ENCODE measurements at regions not wholly inside any gene's neighbourhood (a gene's known extent, or its start where the extent isn't known, plus 50 kb on each side); places are given as distances from the start of the nearest gene placed in this dataset.

DNA sequence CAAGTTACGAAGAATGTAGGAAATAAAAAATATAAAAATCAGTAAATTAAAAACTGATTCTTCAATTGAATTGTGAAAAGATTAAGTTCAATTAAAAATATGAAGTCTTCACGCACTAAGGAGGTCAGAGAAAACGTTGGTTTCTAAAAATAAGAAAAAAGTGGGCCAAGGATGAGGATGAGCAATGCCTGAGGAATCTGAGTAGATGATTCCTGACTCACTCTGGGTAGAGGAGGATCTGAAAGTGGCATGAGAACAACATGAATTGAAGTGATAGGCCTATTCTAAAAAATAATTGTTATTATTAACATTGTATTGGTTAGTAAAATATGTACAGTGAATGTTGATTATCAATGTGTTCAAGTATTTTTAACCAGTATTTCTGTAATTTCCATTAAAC, 444.2 kb downstream of the GRIA2 start:
- DNase-seq (ENCODE audit: low spot score): no peak

- DNase-seq (ENCODE audit: low spot score): no peak
Measured at GRCh38 chr4:157655096-157655809, 434.7 kb downstream of the GRIA2 start.

- DNase-seq (ENCODE audit: low spot score): no peak
Measured at GRCh38 chr4:157643257-157643656, 422.7 kb downstream of the GRIA2 start.

- no peak for DNase-seq (ENCODE audit: low spot score)
Measured at GRCh38 chr4:157634057-157634456, 413.5 kb downstream of the GRIA2 start.

DNA sequence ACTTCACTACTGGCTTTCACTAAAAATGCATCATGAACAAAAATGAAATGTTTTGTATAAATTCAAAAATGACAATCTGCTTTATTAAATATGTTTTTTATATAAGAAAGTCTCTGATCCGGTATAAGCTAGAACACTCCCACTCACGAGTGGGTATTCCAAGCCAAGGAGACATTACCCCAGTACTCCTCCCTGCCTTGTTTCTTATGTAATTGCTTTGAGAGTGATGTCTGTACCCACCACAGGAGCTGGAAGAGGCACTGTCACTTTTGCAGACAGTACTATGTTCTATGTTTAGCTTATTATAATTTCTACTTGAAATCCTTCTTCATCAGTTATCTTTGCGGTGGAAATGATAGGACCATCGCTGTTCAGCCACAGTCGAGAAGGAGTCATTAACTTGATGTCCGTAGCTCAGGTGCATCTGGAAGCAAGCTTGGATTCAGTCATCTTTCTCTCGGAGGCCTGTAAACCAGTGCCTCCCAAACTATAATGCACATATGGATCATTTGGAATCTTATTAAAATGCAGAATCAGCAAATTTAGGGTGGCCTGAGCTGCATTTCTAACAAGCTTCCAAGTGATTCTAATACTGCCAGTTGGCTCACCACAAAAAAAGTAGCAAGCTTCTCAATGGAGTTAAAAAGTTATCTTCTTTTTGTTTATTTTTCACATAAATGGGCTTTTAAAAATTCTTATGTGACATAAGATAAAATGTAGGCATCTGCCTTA, 396.4 kb downstream of the GRIA2 start:
- DNase-seq (ENCODE audit: low spot score): no peak

DNA sequence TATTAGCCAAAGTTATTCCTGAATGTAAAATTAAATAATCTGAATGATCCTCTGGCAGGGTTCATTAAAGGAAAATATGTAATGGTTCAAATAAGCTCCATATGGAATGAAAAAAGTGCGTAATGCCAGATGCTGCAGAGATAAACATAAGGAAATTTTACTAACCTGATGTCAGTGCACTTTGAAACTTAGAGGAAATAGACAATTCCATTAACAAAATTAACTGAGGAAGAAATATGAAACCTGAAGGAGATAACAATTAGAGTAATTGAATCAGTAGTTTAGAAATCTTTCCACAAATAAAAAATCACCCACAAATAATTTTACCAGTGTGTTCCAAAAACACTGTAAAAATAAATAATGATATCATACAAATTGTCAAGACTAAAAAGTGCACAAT, 387.5 kb downstream of the GRIA2 start:
- no peak for DNase-seq (ENCODE audit: low spot score)

DNA sequence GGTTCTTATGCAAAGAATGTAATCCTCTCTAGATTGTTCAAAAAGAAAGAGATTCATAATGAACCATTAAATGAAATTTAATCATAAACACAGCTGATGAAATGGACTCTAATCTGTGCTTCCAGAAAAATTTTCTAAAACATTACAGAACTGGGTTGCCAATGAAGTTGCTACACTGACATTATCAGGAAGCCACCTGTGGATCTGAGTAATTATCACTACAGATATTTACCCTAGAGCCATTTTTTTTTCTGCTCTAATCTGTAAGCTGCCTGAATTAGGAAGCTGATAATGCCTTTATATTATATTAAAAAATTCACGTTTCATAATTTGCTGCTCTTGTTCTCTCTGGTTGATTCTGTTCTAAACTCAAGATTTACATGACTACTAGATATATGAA, 380.1 kb downstream of the GRIA2 start:
- DNase-seq (ENCODE audit: low spot score): no peak

GRCh38 chr4:157591245-157591644, 370.7 kb downstream of the GRIA2 start:
- DNase-seq (ENCODE audit: low spot score): no peak

DNA sequence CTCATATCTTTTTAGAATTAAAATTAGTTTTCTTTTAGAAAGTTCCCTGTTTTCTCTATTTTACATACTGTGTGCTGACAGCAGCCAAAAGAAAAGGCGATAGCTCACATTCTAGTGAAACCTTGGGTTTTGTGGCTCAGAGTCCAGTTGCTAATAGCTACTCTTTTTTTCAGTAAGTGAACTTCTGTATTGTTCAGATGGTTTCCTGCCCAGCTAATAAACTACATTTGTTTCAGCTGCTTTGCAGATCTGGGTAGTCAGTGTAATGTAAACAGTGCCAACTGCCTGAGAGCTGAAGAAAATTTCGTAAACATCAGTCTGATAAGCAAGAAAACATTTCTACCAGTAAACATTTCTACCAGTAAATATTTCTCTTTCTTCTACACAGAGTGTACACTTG, 370.2 kb downstream of the GRIA2 start:
- DNase-seq (ENCODE audit: low spot score): no peak

GRCh38 chr4:157587681-157588423, 367.3 kb downstream of the GRIA2 start:
- DNase-seq (ENCODE audit: low spot score): no peak

- DNase-seq (ENCODE audit: low spot score): no peak
Measured at GRCh38 chr4:157582141-157582540, 361.6 kb downstream of the GRIA2 start.

DNA sequence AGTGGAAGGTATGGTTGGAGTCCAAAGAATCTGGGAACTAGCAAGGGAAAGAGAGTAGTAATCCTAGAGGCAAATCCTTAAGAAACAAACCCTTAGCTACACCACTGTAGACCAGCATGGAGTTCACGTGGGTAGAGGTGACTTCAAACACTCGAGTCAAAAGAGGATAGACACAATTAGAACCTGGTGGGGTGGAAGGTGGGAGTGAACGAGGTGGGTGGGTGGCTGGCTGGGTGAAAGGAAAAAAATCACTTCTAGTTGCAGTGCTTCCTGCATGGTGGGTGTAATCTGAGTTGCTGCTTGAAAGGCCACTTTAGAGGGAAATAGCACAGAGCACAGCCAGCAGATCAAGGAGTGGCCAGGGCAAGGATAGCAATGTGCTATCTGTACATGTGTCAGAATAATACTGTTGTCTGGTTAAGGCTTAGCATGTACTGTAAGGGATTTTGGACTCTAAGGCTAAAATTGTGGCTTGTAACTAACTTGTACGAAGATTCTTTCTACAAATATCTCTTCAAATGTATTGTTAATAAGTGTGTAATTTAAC, 356.2 kb downstream of the GRIA2 start:
- DNase-seq (ENCODE audit: low spot score): no peak

DNA sequence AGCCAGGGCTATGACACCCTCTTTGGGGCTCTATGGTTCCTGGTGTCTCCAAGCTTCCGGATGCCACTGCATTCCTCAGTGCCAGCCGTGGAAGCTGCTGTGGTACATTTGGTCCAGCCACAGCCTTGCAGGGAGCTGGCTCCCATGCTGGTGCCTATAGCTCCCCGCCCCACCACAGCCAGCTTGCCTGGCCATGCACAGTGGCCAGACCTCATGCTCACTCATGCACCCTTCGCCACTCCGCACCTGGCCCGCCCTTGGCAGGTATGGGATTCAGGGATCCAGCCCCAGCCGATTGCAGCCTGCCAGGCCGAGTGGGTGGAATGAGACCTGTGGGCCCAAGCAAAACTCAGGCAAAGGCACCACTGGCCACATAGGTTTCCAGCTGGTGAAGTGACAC, 354.8 kb downstream of the GRIA2 start:
- DNase-seq (ENCODE audit: low spot score): no peak

- DNase-seq (ENCODE audit: low spot score): no peak
Measured at GRCh38 chr4:157574606-157575005, 354.1 kb downstream of the GRIA2 start.

GRCh38 chr4:157572951-157573350, 352.4 kb downstream of the GRIA2 start:
- no peak for DNase-seq (ENCODE audit: low spot score)

DNA sequence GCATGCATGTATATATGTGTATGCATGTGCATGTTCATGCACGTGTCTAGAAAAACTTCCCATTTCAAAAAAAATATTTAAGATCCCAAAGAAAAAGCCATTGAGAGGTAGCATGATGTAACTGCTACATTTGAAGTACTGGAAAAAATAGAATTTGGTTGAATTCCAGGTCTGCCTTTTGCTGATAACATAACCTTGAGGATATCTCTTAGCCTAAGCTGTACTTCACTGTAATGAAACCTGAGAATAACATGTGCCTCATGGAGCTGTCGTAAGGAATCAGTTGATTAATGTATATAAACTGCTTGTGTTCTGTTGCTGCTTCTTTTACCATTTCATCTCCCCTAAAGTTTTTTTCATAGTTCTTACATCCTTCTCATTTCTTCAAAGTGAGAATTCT, 351.8 kb downstream of the GRIA2 start:
- DNase-seq (ENCODE audit: low spot score): no peak

DNA sequence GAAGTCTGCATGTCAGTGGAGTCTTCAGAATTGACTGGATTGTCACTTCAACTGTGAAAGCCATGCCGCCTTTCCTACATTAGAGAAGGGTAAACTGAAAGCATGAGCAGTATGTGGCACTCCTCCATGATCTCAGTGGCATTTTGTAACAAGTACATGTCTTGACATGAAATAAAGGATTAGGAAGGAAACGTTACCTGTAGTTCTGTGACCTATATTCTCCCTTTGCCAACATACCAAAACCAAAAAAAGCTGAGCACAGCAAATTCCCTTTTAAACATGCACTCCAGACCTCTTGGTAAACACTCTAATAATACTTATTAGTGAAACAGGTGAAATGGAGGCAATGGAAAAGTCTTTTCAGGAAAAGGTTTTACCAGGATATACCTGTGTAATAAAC, 344.2 kb downstream of the GRIA2 start:
- DNase-seq (ENCODE audit: low spot score): no peak

GRCh38 chr4:157564218-157564617, 343.7 kb downstream of the GRIA2 start:
- no peak for DNase-seq (ENCODE audit: low spot score)

DNA sequence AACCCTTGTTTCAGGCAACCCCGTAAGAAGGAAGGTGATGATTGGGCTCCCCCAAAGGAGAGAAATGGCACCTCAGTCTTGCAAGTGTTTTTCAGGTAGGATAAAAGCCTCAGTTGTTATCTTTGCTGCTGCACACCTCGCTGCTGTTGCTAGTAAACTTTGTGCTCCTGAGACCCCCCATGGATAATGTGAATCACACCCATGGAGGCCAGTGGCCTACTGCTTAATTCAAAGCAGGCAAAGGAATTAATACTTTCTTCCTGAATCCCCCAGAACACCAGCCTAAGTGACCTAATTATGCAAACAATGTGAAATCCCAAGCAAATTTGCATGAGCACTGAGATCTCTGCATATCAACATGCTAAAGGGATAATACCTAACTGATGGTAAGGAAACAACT, 337.5 kb downstream of the GRIA2 start:
- no peak for DNase-seq (ENCODE audit: low spot score)

GRCh38 chr4:157550028-157550427, 329.5 kb downstream of the GRIA2 start:
- no peak for DNase-seq (ENCODE audit: low spot score)

DNA sequence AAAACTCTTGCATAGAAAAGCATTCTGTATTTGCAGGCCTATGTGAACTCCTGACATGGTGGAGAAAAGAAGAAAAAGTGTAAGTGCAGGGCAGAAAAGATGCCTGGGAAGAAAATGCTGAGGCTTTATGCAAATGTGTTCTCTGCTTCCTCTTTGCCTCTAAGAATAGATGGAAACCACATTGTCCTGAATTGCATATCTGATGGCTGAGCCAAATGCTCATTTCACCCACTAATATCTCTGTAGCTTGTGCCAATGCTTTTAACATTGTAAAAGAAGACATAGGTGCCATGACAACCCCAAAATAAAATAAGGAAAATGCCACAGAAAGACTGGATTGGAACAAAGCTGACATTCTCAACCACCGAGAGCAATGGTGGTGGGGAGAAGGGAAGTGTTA, 307.4 kb downstream of the GRIA2 start:
- no peak for DNase-seq (ENCODE audit: low spot score)

DNA sequence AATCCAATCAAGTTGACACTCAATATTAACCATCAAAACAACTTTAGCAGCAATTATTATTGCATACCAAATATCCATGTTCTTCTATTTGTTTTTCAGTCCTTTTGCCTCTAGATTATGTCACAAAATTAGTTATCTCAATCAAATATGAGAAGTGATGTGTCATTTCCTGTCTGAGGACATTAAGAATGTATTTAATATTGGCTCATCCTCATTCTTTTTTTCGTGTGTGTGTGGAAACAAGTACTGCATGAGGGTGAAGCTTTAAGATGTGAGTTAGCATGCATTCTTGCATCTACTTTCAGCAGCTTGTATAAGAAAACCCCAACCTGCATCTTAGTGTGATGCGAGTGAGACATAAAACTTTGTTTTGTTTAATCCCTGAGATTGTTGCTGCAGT, 301.4 kb downstream of the GRIA2 start:
- no peak for DNase-seq (ENCODE audit: low spot score)

- DNase-seq (ENCODE audit: low spot score): peak; percentile 26
Measured at GRCh38 chr4:157514711-157515110, 294.2 kb downstream of the GRIA2 start.
